ENCODE measurements at regions not wholly inside any gene's neighbourhood (a gene's known extent, or its start where the extent isn't known, plus 50 kb on each side); places are given as distances from the start of the nearest gene placed in this dataset.

DNA sequence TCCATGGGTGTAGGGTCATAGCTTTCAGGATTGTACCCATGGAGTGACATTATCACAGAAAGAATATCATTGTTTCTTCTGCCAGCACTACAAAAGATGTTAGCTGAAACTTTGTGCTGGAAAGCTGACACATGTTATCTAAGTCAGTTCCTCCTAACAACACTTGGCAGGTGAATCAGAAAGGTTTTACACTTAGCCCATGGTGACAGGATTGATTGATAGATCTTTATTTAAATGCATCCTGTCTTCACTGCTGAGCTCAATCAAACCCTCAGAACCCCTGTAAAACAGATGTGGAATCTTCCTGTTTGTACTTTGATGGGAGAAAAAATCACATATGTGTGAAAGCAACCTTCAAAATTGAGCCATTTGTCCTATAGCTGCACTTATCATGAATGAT lies 811.5 kb upstream of the ANO3 start:
- H3K36me3 ChIP-seq (ENCODE audit: control insufficient read depth in 4 of 4, insufficient read depth in 4 of 4, low read length in 4 of 4): no peaks in the 10 kb centered on the region
- H3K4me3 ChIP-seq: no peak overlapping the region
- H3K9ac ChIP-seq (ENCODE audit: insufficient read depth in 1 of 2, low read length in 2 of 2): no peak overlapping the region
- TF ChIP-seq, protein P1, sequence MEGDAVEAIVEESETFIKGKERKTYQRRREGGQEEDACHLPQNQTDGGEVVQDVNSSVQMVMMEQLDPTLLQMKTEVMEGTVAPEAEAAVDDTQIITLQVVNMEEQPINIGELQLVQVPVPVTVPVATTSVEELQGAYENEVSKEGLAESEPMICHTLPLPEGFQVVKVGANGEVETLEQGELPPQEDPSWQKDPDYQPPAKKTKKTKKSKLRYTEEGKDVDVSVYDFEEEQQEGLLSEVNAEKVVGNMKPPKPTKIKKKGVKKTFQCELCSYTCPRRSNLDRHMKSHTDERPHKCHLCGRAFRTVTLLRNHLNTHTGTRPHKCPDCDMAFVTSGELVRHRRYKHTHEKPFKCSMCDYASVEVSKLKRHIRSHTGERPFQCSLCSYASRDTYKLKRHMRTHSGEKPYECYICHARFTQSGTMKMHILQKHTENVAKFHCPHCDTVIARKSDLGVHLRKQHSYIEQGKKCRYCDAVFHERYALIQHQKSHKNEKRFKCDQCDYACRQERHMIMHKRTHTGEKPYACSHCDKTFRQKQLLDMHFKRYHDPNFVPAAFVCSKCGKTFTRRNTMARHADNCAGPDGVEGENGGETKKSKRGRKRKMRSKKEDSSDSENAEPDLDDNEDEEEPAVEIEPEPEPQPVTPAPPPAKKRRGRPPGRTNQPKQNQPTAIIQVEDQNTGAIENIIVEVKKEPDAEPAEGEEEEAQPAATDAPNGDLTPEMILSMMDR (IDR thresholded peaks at IDR 0.05; ENCODE audit: control extremely low read depth, extremely low read depth): no peak
- no peak overlapping the region for H3K27ac ChIP-seq (ENCODE audit: low read depth in 1 of 2, low read length in 1 of 2)
- H3K4me1 ChIP-seq (ENCODE audit: control insufficient read depth in 5 of 5, insufficient read depth in 5 of 5, low read length in 5 of 5): no peaks in the 10 kb centered on the region
- H3K27me3 ChIP-seq (ENCODE audit: control insufficient read depth in 3 of 3, insufficient read depth in 3 of 3, low read length in 2 of 3): no peaks in the 10 kb centered on the region
- no peak for ATAC-seq (ENCODE audit: insufficient read depth, low FRiP score)
- H3K9me3 ChIP-seq (ENCODE audit: control insufficient read depth in 4 of 4, insufficient read depth in 3 of 4, low read length in 3 of 4): no peaks in the 10 kb centered on the region
- DNase-seq: no peak

DNA sequence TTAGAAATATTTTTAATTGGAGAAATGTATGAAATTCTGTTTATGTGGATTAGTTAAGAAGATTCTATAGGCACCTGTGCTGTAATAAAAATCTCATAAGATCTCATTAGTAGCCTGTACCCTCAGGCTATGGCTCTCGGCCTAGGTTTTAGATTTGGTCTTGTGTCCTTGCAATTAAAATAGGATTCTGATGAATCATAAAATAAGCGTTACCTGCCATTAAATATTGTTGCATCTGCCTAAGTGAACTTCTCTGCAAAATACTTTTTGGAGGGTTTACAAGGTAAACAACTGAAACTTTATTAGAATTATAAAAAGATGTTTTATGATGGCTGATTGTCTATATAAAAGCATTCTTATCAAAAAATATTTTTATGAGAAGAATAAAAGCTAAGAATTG lies 804.1 kb upstream of the ANO3 start:
- H3K36me3 ChIP-seq (ENCODE audit: control insufficient read depth in 4 of 4, insufficient read depth in 4 of 4, low read length in 4 of 4): no peaks in the 10 kb centered on the region
- WGBS, 2 donors: 90 to 92% methylated on average over 2 of the region's 2 CpGs
- ATAC-seq (ENCODE audit: insufficient read depth, low FRiP score) (no peak), DNase-seq (no peak)
- H3K27ac ChIP-seq (ENCODE audit: low read depth in 1 of 2, low read length in 1 of 2): no peak overlapping the region
- no peaks in the 10 kb centered on the region for H3K4me1 ChIP-seq (ENCODE audit: control insufficient read depth in 5 of 5, insufficient read depth in 5 of 5, low read length in 5 of 5)
- no peaks in the 10 kb centered on the region for H3K27me3 ChIP-seq (ENCODE audit: control insufficient read depth in 3 of 3, insufficient read depth in 3 of 3, low read length in 2 of 3)
- TF ChIP-seq, protein P1 (IDR thresholded peaks at IDR 0.05; ENCODE audit: control extremely low read depth, extremely low read depth): no peak
- H3K9me3 ChIP-seq (ENCODE audit: control insufficient read depth in 4 of 4, insufficient read depth in 3 of 4, low read length in 3 of 4): no peaks in the 10 kb centered on the region
- H3K9ac ChIP-seq (ENCODE audit: insufficient read depth in 1 of 2, low read length in 2 of 2): no peak overlapping the region
- no peak overlapping the region for H3K4me3 ChIP-seq

DNA sequence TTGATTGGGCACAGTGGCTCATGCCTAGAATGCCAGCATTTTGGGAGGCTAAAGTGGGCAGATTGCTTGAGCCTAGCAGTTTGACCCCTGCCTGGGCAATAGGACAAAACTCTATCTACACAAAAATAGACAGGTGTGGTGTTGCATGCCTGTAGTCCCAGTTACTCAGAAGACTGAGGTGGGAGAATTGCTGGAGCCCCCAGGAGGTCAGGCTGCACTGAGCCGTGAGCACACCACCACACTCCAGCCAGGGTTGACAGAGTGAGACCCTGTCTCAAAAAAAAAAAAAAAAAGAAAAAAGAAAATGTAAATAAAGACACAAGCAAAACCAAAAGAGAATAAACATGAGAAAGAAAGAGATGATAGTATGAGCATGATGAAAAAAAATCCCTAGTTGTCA lies 802.4 kb upstream of the ANO3 start:
- WGBS, 2 donors: 0 to 81% methylated on average over 1 of the region's 1 CpG
- no peaks in the 10 kb centered on the region for H3K9me3 ChIP-seq (ENCODE audit: control insufficient read depth in 4 of 4, insufficient read depth in 3 of 4, low read length in 3 of 4)
- H3K4me3 ChIP-seq: no peak overlapping the region
- no peak for DNase-seq
- no peaks in the 10 kb centered on the region for H3K4me1 ChIP-seq (ENCODE audit: control insufficient read depth in 5 of 5, insufficient read depth in 5 of 5, low read length in 5 of 5)
- TF ChIP-seq, protein P1 (IDR thresholded peaks at IDR 0.05; ENCODE audit: control extremely low read depth, extremely low read depth): no peak
- no peak overlapping the region for H3K9ac ChIP-seq (ENCODE audit: insufficient read depth in 1 of 2, low read length in 2 of 2)
- ATAC-seq (ENCODE audit: insufficient read depth, low FRiP score): no peak
- H3K27me3 ChIP-seq (ENCODE audit: control insufficient read depth in 3 of 3, insufficient read depth in 3 of 3, low read length in 2 of 3): no peaks in the 10 kb centered on the region
- no peak overlapping the region for H3K27ac ChIP-seq (ENCODE audit: low read depth in 1 of 2, low read length in 1 of 2)
- no peaks in the 10 kb centered on the region for H3K36me3 ChIP-seq (ENCODE audit: control insufficient read depth in 4 of 4, insufficient read depth in 4 of 4, low read length in 4 of 4)

DNA sequence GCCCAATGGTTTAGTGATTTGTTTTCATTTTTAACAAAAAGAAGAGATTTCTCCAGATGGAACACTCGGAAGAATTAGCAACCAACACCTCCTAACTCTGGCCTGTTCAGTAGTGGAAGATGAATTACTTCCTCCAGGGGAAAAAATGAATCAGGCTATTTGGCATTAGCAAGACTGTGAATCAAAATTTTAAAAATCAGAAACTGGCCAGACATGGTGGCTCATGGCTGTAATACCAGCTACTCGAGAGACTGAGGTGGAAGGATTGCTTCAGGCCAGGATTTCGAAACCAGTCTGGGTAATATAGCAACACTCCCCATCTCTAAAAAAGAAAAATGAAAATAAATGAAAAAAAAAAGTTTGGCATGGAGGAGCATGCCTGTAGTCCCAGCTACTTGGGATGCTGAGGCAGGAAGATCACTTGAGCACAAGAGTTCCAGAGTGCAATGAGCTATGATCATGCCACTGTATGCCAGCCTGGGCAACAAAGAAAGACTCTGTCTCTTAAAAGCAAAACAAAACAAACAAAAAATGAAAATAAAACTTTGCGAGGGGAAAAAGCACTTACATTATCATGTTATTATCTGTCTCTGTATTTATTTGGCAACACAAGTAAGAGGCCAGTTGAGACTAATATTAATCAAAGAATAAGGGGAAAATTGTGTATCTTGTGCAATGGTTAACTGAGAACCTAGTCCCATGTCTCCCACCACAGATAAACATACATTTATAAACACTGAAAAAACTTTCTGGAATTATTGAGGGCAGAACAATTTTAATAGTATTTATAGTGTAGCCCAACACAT lies 796.3 kb upstream of the ANO3 start:
- DNase-seq (peak; percentile 19 to 75 (median 62)), ATAC-seq (ENCODE audit: insufficient read depth, low FRiP score) (no peak)
- TF ChIP-seq, protein P1 (IDR thresholded peaks at IDR 0.05; ENCODE audit: control extremely low read depth, extremely low read depth): no peak
- no peaks in the 10 kb centered on the region for H3K36me3 ChIP-seq (ENCODE audit: control insufficient read depth in 4 of 4, insufficient read depth in 4 of 4, low read length in 4 of 4)
- WGBS, 2 donors: 58 to 76% methylated on average over 4 of the region's 4 CpGs
- no peak overlapping the region for H3K27ac ChIP-seq (ENCODE audit: low read depth in 1 of 2, low read length in 1 of 2)
- H3K9me3 ChIP-seq (ENCODE audit: control insufficient read depth in 4 of 4, insufficient read depth in 3 of 4, low read length in 3 of 4): no peaks in the 10 kb centered on the region
- H3K27me3 ChIP-seq (ENCODE audit: control insufficient read depth in 3 of 3, insufficient read depth in 3 of 3, low read length in 2 of 3): no peaks in the 10 kb centered on the region
- H3K9ac ChIP-seq (ENCODE audit: insufficient read depth in 1 of 2, low read length in 2 of 2): no peak overlapping the region
- peaks cover 0 to 15% (median 0%) of the 10 kb centered on the region in 5 donors for H3K4me1 ChIP-seq (ENCODE audit: control insufficient read depth in 5 of 5, insufficient read depth in 5 of 5, low read length in 5 of 5)
- no peak overlapping the region for H3K4me3 ChIP-seq
